SH-SY5Y (cell line): ENCODE measurements at regions not wholly inside any gene's neighbourhood (a gene's known extent, or its start where the extent isn't known, plus 50 kb on each side); places are given as distances from the start of the nearest gene placed in this dataset.

Source experiments
- GATA2 ChIP-seq: IDR thresholded peaks from 2 replicates; pipeline ENCODE4 v1.6.1; 2011; ENCODE audit warnings: mild to moderate bottlenecking, low read depth, low read length
- GATA3 ChIP-seq: IDR thresholded peaks from 2 replicates; pipeline ENCODE4 v1.6.1; 2011; ENCODE audit warnings: low read depth, mild to moderate bottlenecking, low read length, moderate library complexity

DNA sequence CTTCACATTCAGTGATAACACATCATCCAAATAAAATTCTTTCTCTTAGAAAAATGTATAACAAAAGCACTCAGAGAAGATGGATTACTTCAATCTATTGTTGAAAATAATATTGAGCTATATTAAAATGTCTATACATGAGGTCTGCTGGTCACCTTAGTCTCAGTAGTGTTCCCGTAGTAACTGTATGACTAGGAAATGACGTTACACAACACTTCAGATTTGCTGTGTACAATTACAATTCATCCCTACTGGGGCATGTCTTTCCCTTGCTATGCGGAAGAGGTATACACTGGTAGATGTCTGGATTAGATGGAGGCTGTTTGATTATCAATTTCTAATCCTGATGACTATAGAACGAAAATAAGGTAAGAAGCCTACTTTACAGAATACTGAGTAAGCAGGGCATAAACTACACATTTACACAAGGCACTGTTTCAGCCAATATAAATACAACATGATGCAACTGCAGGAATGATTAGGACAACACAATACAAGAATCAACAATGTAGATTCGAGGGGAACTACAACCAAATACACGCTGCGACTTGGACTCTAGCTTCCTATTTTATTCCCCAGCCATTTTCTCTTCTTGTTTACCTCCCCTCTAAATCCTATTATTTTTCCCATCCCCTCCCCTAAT, 982.5 kb upstream of the CDH8 start:
- no peak for TF ChIP-seq GATA2
- TF ChIP-seq GATA3: no peak

- TF ChIP-seq GATA3 (no peak), GATA2 (no peak)
These were observed 972.5 kb upstream of the CDH8 start for GRCh38 chr16:63008688-63009087.

- no peak for TF ChIP-seq GATA2
- TF ChIP-seq GATA3: no peak
These were observed 969.1 kb upstream of the CDH8 start for GRCh38 chr16:63005356-63005755.

DNA sequence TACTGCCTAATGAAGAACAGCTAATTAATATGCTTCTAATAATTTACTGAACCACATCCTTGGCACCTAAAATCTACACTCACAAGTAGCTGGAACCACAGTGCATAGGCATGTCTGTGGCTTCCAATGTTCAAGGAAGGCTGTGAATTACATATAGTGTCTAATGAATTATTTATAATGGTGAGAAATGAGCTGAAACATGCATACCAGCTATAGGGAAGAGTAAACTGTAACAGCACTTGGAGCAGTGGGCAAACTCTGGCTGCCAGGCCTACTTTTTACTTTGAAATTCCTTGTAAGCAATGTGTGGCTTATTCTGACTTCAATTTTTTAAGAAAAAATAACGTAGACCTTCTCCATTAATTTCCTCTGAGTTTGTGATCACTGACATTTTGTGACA, 953.2 kb upstream of the CDH8 start:
- TF ChIP-seq GATA2: no peak
- TF ChIP-seq GATA3: no peak

DNA sequence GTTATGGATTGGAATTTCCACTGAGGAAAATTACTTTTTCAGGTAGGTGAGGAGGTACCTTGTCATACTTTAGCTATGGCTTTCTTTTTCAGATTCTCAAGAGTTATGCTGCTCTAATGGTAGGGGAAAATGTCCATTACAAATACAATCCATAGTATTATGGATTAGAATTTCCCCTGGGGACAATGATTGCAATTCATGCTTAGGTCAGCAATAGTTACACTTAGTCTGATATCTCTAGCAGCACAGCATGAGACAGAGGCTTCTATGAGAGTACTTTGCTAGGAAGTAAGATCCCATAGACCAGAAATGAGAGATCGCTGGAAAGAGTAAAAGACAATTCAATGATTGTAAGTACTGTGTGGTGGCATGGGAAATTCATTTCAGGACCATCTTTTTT, 949.5 kb upstream of the CDH8 start:
- TF ChIP-seq GATA2: no peak
- no peak for TF ChIP-seq GATA3

DNA sequence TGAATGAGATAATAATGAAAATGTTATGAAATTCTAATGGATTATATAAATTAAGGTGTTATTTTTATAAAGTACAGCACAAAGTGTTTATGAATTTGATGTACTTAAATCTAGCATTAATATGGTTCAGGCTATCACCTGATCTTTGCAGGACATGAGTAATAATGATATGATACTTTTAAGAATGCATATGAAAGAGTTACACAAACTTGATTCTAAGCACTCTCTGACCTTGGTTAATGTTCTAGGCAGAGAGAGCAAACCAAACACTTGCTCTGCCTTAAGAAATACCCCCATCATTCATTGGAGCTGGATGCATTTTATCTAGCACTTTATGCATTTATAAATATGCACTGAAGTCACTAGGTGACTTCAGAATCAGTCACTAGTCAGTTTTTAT, 942.2 kb upstream of the CDH8 start:
- TF ChIP-seq GATA3 (no peak), GATA2 (no peak)

DNA sequence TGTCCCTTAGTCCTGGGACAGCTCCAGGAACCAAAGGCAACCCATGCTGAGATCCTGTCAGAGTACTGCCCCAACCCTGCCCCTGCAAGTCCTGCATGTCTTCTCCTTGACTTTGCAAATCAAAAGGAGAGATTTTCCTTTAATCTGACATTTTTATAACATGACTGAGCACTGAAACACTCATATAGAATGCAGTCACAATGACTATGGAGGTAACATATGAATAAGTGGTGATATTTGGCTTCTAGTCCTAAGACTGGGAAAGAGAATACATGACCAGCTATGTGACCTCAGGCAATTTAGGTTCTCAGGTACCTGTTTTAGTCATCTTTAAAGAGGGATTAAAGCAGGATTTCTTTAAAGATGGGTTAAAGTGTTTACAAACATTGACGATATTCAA, 941.6 kb upstream of the CDH8 start:
- TF ChIP-seq GATA3 (no peak), GATA2 (no peak)

- TF ChIP-seq GATA3: no peak
- no peak for TF ChIP-seq GATA2
These were observed 938.2 kb upstream of the CDH8 start for GRCh38 chr16:62974424-62974823.

DNA sequence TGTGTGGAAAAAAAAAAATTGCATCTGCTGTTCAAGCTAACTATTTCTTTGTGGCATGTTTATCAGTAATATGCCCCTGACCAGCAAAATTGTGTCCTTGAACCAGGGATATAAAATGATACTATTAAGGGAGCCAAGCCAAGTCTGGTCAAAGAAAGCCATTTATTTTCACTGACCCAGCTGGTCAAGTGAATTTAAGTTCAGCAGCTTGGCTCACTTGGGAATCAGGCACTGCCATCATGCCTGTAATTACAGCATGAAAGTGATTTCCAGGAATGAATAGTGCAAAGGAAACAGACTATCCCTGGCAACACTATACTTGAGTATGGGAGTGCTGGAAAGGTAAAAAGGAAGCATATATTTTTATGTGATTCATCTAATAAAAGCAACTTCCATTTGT, 934.6 kb upstream of the CDH8 start:
- TF ChIP-seq GATA2 (no peak), GATA3 (no peak)

DNA sequence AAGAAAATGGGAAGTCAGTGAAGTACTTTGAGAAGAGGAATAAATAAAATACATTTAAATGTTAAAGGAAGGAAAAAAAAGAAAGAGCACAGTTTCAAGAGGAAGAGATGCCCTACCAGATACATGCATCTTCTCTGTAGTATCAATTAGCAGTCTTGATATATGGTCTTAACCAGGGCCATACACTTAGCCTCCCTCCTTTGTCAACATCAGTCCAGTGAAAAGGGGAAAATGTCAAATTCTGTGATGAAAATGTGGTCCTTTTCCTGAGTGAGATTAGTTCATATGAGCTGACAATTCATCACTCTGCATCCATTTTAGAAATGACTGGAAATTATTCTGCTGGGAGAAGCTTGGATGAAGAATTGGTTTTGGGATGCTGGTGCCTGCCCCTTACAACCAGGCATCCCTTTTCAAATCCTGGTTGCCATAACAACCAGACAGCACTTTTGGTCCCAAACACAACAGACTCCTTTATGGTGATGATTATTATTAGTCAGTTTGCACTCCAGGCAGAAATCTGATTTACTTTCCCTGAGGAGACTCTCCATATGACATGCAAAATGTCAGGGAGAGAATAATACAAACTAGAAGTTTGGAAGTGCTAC, 933.6 kb upstream of the CDH8 start:
- no peak for TF ChIP-seq GATA3
- no peak for TF ChIP-seq GATA2

- no peak for TF ChIP-seq GATA2
- TF ChIP-seq GATA3: no peak
These were observed 931.4 kb upstream of the CDH8 start for GRCh38 chr16:62967611-62968010.

GRCh38 chr16:62967163-62967562, 930.9 kb upstream of the CDH8 start:
- TF ChIP-seq GATA3 (no peak), GATA2 (no peak)

- TF ChIP-seq GATA2: no peak
- TF ChIP-seq GATA3: no peak
These were observed 930.4 kb upstream of the CDH8 start for GRCh38 chr16:62966626-62967025.

GRCh38 chr16:62965831-62966230, 929.6 kb upstream of the CDH8 start:
- TF ChIP-seq GATA3 (no peak), GATA2 (no peak)

DNA sequence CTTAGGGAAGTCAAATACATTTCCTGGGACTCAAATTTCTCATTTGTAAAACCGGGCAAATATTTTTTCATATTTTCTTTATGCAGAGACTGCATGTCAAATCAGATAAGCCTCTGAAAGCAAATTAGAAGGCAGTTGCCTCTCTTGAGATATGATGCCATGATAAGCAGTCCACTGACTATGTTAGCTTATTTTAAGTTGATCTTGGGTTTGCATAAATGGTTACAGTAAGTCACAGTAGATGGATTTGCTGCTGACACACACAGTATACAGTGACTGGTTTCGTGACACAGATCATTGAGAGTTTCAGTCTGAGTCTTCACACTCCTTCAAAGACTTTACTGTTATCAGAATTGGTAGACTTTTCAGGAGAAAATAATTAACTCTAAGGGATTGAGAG, 927.6 kb upstream of the CDH8 start:
- TF ChIP-seq GATA3 (peak; percentile 87), GATA2 (peak; percentile 70; the same call in 1 of the 2 replicates)

DNA sequence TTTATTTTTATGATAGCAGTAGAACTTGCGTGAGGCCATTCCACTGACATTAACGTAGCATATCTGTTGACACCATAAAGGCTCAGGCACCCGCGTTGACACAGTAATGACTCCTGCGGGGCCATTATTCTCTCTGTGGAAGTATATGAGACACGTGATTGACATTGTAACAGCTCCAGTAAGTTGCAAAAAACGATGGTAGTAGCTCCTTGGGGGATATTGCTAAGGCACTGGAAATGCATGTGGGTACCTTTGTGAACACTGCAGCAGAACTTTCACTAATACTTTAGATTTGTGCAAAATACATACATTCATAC, 918.8 kb upstream of the CDH8 start:
- no peak for TF ChIP-seq GATA3
